ENCODE measurements at regions not wholly inside any gene's neighbourhood (a gene's known extent, or its start where the extent isn't known, plus 50 kb on each side); places are given as distances from the start of the nearest gene placed in this dataset.

GRCh38 chr4:30600246-30601017 lies 119.7 kb upstream of the PCDH7 start:
- no peak for TF ChIP-seq HDGF (IDR thresholded peaks at IDR 0.05; ENCODE audit: borderline replicate concordance)
- TF ChIP-seq FOXK2 (IDR thresholded peaks at IDR 0.05), result no peak
- no peak for TF ChIP-seq L3MBTL2 (conservative IDR thresholded peaks at IDR 0.05)
- no peak for TF ChIP-seq PKNOX1 (IDR thresholded peaks at IDR 0.05)
- TF ChIP-seq ZNF384 (IDR thresholded peaks at IDR 0.05), result no peak
- TF ChIP-seq ARNT (IDR thresholded peaks at IDR 0.05), result no peak
- TF ChIP-seq ELF4 (IDR thresholded peaks at IDR 0.05), result no peak
- no peak for TF ChIP-seq TARDBP (IDR thresholded peaks at IDR 0.05)
- TF ChIP-seq LEF1 (IDR thresholded peaks at IDR 0.05; ENCODE audit: borderline replicate concordance), result no peak
- no peak for TF ChIP-seq FOXA1 (IDR thresholded peaks at IDR 0.05)
- ChIA-PET CTCF (no interaction called here), POLR2A (no interaction called here)
- DNase-seq (ENCODE audit: extremely low spot score), result no peak

DNA sequence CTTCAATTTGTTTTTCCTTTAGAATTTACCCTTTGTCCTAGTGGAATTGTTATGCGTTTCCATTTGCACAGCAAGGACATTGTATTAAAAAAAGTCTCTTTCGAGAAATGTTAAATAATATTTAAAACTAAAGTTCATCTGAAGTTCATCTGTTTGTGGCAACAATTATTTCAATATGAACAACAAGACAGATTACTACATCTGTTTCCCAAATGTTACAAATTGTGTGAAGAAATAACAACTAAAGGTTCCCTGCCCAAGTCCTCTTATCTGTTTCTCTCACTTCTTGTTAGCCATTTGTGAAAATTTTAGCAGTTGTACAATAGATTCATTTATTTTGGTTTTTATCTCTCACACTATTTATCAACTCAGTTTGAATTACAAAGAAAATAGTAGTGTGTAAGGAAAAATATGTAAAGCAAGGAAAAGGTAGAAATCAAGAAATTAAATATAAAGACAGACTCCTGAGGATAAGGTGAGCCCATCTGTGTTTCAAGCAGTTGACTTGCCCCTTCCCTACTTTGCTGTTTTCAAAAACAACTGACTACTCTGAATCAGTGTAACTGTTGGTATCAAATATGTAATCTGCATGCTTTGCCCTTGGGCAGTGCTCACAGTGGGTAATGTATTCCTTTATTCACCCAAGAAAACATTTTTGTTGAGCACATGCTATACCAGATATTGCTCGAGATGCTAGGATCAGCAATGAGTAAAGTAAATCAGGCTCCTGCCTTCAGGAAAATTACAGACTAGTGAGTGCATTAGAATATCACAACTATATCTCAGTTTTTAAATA lies 118.9 kb upstream of the PCDH7 start:
- CTCF ChIA-PET, result no interaction called here

DNA sequence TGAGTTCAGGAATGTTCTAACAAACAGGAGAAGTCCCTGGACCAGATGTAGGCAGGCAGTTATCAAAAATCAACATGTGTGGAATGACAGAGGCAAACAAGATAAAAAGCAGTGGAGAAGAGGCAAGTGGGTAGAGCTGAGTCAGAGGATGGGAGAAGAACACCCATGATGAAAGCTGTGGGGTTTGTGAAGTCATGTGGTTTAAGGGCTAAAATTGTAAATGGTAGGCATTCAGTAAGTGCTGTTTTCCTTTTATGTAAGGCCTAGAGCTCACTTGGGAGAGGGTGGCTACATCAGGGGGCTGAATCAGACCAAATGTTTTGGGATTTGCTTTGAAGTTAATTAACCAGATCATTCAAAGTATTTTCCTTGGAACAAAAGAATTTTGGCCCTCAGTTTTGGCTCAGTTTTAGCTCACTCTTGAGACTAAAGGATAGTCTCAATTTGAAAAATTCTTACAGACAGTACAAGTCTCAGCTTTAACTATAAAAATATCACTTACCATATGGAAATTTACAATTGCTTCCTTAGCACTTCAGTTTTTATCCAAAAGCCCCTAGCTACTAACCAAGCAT lies 114.5 kb upstream of the PCDH7 start:
- ChIA-PET CTCF (no interaction called here), POLR2A (no interaction called here)
- TF ChIP-seq NFRKB (IDR thresholded peaks at IDR 0.05) (no peak), CTBP1 (IDR thresholded peaks at IDR 0.05; ENCODE audit: borderline replicate concordance) (no peak), ARNT (IDR thresholded peaks at IDR 0.05) (no peak), HDGF (IDR thresholded peaks at IDR 0.05; ENCODE audit: borderline replicate concordance) (no peak), TARDBP (IDR thresholded peaks at IDR 0.05) (no peak), ZNF384 (IDR thresholded peaks at IDR 0.05) (no peak), BHLHE40 (IDR thresholded peaks at IDR 0.05; ENCODE audit: borderline replicate concordance) (no peak), SUZ12 (IDR thresholded peaks at IDR 0.05) (no peak), L3MBTL2 (conservative IDR thresholded peaks at IDR 0.05) (no peak), FOXM1 (IDR thresholded peaks at IDR 0.05; ENCODE audit: borderline replicate concordance) (no peak), FOXA1 (IDR thresholded peaks at IDR 0.05) (no peak), SP1 (IDR thresholded peaks at IDR 0.05) (no peak), LEF1 (IDR thresholded peaks at IDR 0.05; ENCODE audit: borderline replicate concordance) (no peak), ELF4 (IDR thresholded peaks at IDR 0.05) (no peak), PKNOX1 (IDR thresholded peaks at IDR 0.05) (no peak), FOXK2 (IDR thresholded peaks at IDR 0.05) (no peak)
- no peak for DNase-seq (ENCODE audit: extremely low spot score)

More for the DNA sequence above, 118.9 kb upstream of the PCDH7 start:
- TF ChIP-seq SP1 (IDR thresholded peaks at IDR 0.05) (no peak), NFRKB (IDR thresholded peaks at IDR 0.05) (no peak), FOXK2 (IDR thresholded peaks at IDR 0.05) (no peak), SUZ12 (IDR thresholded peaks at IDR 0.05) (no peak), L3MBTL2 (conservative IDR thresholded peaks at IDR 0.05) (no peak)
- DNase-seq (ENCODE audit: extremely low spot score), result no peak
- POLR2A ChIA-PET, result no interaction called here

DNA sequence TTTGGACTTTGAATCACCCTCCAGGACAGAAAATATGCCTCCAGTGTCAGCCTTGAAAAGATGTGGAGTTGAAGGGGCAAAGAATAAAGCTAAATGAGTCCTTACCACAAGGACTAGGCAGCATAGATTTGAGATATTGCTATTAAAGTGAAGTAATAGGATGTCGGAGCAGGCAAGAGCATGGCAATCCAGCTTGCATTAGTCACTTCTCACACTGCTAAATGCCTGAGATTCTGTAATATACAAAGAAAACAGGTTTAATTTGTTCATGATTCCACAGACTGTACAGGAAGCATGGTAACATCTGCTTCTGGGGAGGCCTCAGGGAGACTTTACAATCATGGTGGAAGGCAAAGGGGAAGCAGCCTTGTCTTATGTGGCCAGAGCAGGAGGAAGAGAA lies 109.8 kb upstream of the PCDH7 start:
- CTCF ChIA-PET, result no interaction called here
- POLR2A ChIA-PET, result no interaction called here
- DNase-seq (ENCODE audit: extremely low spot score), result no peak
- TF ChIP-seq CTBP1 (IDR thresholded peaks at IDR 0.05; ENCODE audit: borderline replicate concordance), result no peak
- no peak for TF ChIP-seq FOXK2 (IDR thresholded peaks at IDR 0.05)
- no peak for TF ChIP-seq FOXA1 (IDR thresholded peaks at IDR 0.05)
- no peak for TF ChIP-seq L3MBTL2 (conservative IDR thresholded peaks at IDR 0.05)
- TF ChIP-seq SUZ12 (IDR thresholded peaks at IDR 0.05), result no peak
- TF ChIP-seq TARDBP (IDR thresholded peaks at IDR 0.05), result no peak
- no peak for TF ChIP-seq BHLHE40 (IDR thresholded peaks at IDR 0.05; ENCODE audit: borderline replicate concordance)
- TF ChIP-seq LEF1 (IDR thresholded peaks at IDR 0.05; ENCODE audit: borderline replicate concordance), result no peak
- TF ChIP-seq PKNOX1 (IDR thresholded peaks at IDR 0.05), result no peak
- no peak for TF ChIP-seq FOXM1 (IDR thresholded peaks at IDR 0.05; ENCODE audit: borderline replicate concordance)
- TF ChIP-seq ELF4 (IDR thresholded peaks at IDR 0.05), result no peak
- no peak for TF ChIP-seq SP1 (IDR thresholded peaks at IDR 0.05)
- no peak for TF ChIP-seq ZNF384 (IDR thresholded peaks at IDR 0.05)
- TF ChIP-seq ARNT (IDR thresholded peaks at IDR 0.05), result no peak
- TF ChIP-seq NFRKB (IDR thresholded peaks at IDR 0.05), result no peak
- no peak for TF ChIP-seq HDGF (IDR thresholded peaks at IDR 0.05; ENCODE audit: borderline replicate concordance)

DNA sequence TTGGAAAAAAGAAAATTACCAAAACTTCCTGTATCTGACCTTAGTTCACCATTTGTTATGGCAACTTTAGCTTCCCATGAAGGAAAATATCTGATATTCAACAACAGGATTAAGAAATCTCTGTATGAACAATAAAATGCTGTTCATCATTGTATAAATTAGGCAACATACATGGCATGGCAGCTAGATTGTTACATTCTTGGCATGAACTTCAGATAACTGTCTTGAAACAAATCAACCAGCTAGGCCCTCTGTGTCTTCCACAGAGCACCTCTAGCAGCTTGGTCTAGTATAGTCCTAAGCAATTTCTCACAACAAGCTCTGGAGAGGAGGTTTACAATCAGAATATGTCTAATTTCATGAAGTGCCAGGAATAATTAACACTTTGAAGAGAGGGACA lies 105.4 kb upstream of the PCDH7 start:
- ChIA-PET POLR2A (no interaction called here), CTCF (no interaction called here)
- TF ChIP-seq BHLHE40 (IDR thresholded peaks at IDR 0.05; ENCODE audit: borderline replicate concordance) (no peak), ARNT (IDR thresholded peaks at IDR 0.05) (no peak), LEF1 (IDR thresholded peaks at IDR 0.05; ENCODE audit: borderline replicate concordance) (no peak), PKNOX1 (IDR thresholded peaks at IDR 0.05) (no peak), L3MBTL2 (conservative IDR thresholded peaks at IDR 0.05) (no peak)
- no peak for DNase-seq (ENCODE audit: extremely low spot score)

All from HEK293T (cell line).